ENCODE measurements at regions not wholly inside any gene's neighbourhood (a gene's known extent, or its start where the extent isn't known, plus 50 kb on each side); places are given as distances from the start of the nearest gene placed in this dataset.

- TF ChIP-seq, protein P1, sequence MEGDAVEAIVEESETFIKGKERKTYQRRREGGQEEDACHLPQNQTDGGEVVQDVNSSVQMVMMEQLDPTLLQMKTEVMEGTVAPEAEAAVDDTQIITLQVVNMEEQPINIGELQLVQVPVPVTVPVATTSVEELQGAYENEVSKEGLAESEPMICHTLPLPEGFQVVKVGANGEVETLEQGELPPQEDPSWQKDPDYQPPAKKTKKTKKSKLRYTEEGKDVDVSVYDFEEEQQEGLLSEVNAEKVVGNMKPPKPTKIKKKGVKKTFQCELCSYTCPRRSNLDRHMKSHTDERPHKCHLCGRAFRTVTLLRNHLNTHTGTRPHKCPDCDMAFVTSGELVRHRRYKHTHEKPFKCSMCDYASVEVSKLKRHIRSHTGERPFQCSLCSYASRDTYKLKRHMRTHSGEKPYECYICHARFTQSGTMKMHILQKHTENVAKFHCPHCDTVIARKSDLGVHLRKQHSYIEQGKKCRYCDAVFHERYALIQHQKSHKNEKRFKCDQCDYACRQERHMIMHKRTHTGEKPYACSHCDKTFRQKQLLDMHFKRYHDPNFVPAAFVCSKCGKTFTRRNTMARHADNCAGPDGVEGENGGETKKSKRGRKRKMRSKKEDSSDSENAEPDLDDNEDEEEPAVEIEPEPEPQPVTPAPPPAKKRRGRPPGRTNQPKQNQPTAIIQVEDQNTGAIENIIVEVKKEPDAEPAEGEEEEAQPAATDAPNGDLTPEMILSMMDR (IDR thresholded peaks at IDR 0.05; ENCODE audit: low read depth, low read length) = no peak
- TF ChIP-seq MYC (IDR thresholded peaks at IDR 0.05; ENCODE audit: low read depth, low read length) = no peak
- no peak overlapping the region for H3K4me3 ChIP-seq (ENCODE audit: low read depth, low read length)
- no peak for DNase-seq (ENCODE audit: low read depth)
Observed at GRCh38 chr18:69222089-69222488, 178.6 kb upstream of the DOK6 start.

DNA sequence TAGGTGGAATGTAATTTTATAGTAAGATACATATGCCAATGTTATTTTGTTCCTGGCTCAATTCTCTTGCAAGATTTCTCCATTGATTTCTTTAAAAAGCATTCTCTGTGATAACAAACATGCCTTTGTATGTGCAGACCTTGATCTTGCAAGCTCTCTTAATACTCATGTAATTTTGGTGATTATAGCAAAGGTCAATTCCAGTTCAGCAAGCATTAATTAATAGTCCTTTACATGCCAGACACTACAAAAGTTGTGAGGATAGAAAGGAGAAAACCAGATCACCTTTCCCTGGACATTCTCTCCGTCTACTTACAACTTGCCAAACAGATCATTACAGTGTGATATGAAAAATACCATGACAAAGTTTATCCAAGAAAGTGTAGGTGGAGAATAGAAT, 173.7 kb upstream of the DOK6 start:
- no peak for DNase-seq (ENCODE audit: low read depth)
- no peak overlapping the region for H3K4me3 ChIP-seq (ENCODE audit: low read depth, low read length)
- TF ChIP-seq, protein P1 (IDR thresholded peaks at IDR 0.05; ENCODE audit: low read depth, low read length) = no peak
- no peak for TF ChIP-seq MYC (IDR thresholded peaks at IDR 0.05; ENCODE audit: low read depth, low read length)
- no peak for TF ChIP-seq POLR2A (IDR thresholded peaks at IDR 0.05; ENCODE audit: extremely low read depth, insufficient read length)
- TF ChIP-seq, protein P2, sequence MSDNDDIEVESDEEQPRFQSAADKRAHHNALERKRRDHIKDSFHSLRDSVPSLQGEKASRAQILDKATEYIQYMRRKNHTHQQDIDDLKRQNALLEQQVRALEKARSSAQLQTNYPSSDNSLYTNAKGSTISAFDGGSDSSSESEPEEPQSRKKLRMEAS (IDR thresholded peaks at IDR 0.05; ENCODE audit: low read depth, low read length) = no peak

GRCh38 chr18:69230204-69230603, 170.5 kb upstream of the DOK6 start:
- no peak overlapping the region for H3K4me3 ChIP-seq (ENCODE audit: low read depth, low read length)
- TF ChIP-seq MYC (IDR thresholded peaks at IDR 0.05; ENCODE audit: low read depth, low read length) (no peak), POLR2A (IDR thresholded peaks at IDR 0.05; ENCODE audit: extremely low read depth, insufficient read length) (no peak)
- TF ChIP-seq, protein P1 (IDR thresholded peaks at IDR 0.05; ENCODE audit: low read depth, low read length) = no peak
- TF ChIP-seq, protein P2 (IDR thresholded peaks at IDR 0.05; ENCODE audit: low read depth, low read length) = no peak
- no peak for DNase-seq (ENCODE audit: low read depth)

GRCh38 chr18:69233465-69234054, 167.1 kb upstream of the DOK6 start:
- TF ChIP-seq, protein P1 (IDR thresholded peaks at IDR 0.05; ENCODE audit: low read depth, low read length) = no peak
- TF ChIP-seq POLR2A (IDR thresholded peaks at IDR 0.05; ENCODE audit: extremely low read depth, insufficient read length) = no peak
- TF ChIP-seq MYC (IDR thresholded peaks at IDR 0.05; ENCODE audit: low read depth, low read length) = no peak
- TF ChIP-seq, protein P2 (IDR thresholded peaks at IDR 0.05; ENCODE audit: low read depth, low read length) = no peak
- H3K4me3 ChIP-seq (ENCODE audit: low read depth, low read length) = no peak overlapping the region
- no peak for DNase-seq (ENCODE audit: low read depth)

GRCh38 chr18:69239849-69240674, 160.6 kb upstream of the DOK6 start:
- TF ChIP-seq MYC (IDR thresholded peaks at IDR 0.05; ENCODE audit: low read depth, low read length) (no peak), POLR2A (IDR thresholded peaks at IDR 0.05; ENCODE audit: extremely low read depth, insufficient read length) (no peak)
- TF ChIP-seq, protein P1 (IDR thresholded peaks at IDR 0.05; ENCODE audit: low read depth, low read length) = no peak
- TF ChIP-seq, protein P2 (IDR thresholded peaks at IDR 0.05; ENCODE audit: low read depth, low read length) = no peak
- H3K4me3 ChIP-seq (ENCODE audit: low read depth, low read length) = no peak overlapping the region
- no peak for DNase-seq (ENCODE audit: low read depth)
